HEK293 (cell line): ENCODE measurements at regions not wholly inside any gene's neighbourhood (a gene's known extent, or its start where the extent isn't known, plus 50 kb on each side); places are given as distances from the start of the nearest gene placed in this dataset.
A peak's percentile ranks its signal among the peaks of the same experiment; 100 is the strongest.
"Not testable (repeated sequence)": the region's sequence is repeated elsewhere in the genome, so short reads cannot be mapped to it uniquely, and the experiment has no call there.

Source experiments
- CTCF ChIA-PET: fragments of 350-600 bp; formaldehyde crosslinking; extraction: SDS; loops from one replicate; lab custom pipeline; 2021; ENCODE audit warnings: antibody characterized with exemption; lab: Yijun Ruan, JAX
- POLR2A ChIA-PET: fragments of 300-600 bp; formaldehyde crosslinking; extraction: SDS; loops from one replicate; lab custom pipeline; 2020; ENCODE audit warnings: antibody characterized with exemption, inconsistent platforms; lab: Yijun Ruan, JAX
- H3K27ac ChIP-seq: fragments of 200-500 bp; sonication (Bioruptor generic); 2 replicates; pipeline ENCODE4 v1.5.1; 2014; ENCODE audit warnings: low read depth, low read length, control low read depth, inconsistent platforms; ENCODE audit errors: extremely low read depth
- H3K36me3 ChIP-seq, 2 experiments: fragments of 200-500 bp in 1 of 2; sonication (Bioruptor generic) in 1 of 2; 1 replicate in 1 of 2; 2 replicates in 1 of 2; pipeline ENCODE4 v1.5.1; 2014 to 2017; ENCODE audit warnings: inconsistent platforms in 2 of 2, low read length in 2 of 2; ENCODE audit not compliant: control insufficient read depth in 2 of 2, insufficient read depth in 1 of 2
- H3K4me1 ChIP-seq: fragments of 200-500 bp; sonication (Bioruptor generic); 2 replicates; pipeline ENCODE4 v1.5.1; 2014; ENCODE audit warnings: mild to moderate bottlenecking, low read length, inconsistent platforms; ENCODE audit not compliant: control insufficient read depth, insufficient read depth
- H3K4me3 ChIP-seq: 2 replicates; pipeline ENCODE4 v1.5.1; 2011; ENCODE audit warnings: low read depth, mild to moderate bottlenecking, control low read depth, low read length, moderate library complexity
- H3K9me3 ChIP-seq: fragments of 200-500 bp; sonication (Bioruptor generic); 2 replicates; pipeline ENCODE4 v1.5.1; 2014; ENCODE audit warnings: low read depth, low read length, inconsistent platforms; ENCODE audit not compliant: control insufficient read depth, insufficient read depth
- GLIS1 ChIP-seq: fragments of 450-650 bp; formaldehyde crosslinking; IDR thresholded peaks from 2 replicates; pipeline ENCODE4 v1.5.1; 2016; ENCODE audit warnings: missing biosample characterization, missing genetic modification characterization
- GLIS2 ChIP-seq: fragments of 450-650 bp; formaldehyde crosslinking; IDR thresholded peaks from 2 replicates; pipeline ENCODE4 v1.5.1; 2016; ENCODE audit warnings: missing biosample characterization, missing genetic modification characterization
- MEIS1 ChIP-seq: sonication (generic); formaldehyde crosslinking; IDR thresholded peaks from 2 replicates; pipeline ENCODE4 v1.8.1; 2022; ENCODE audit warnings: missing genetic modification reagents, mild to moderate bottlenecking, borderline replicate concordance
- PRDM2 ChIP-seq: fragments of 450-650 bp; formaldehyde crosslinking; IDR thresholded peaks from 2 replicates; pipeline ENCODE4 v1.5.1; 2016; ENCODE audit warnings: missing biosample characterization, missing genetic modification characterization, borderline replicate concordance
- REST ChIP-seq: fragments of 450-650 bp; formaldehyde crosslinking; IDR thresholded peaks from 2 replicates; pipeline ENCODE4 v1.5.1; 2016; ENCODE audit warnings: missing biosample characterization, missing genetic modification characterization
- ZFHX2 ChIP-seq: fragments of 450-650 bp; formaldehyde crosslinking; conservative IDR thresholded peaks from 2 replicates; pipeline ENCODE4 v1.5.1; 2016; ENCODE audit warnings: missing biosample characterization, missing genetic modification characterization
- ZNF146 ChIP-seq: fragments of 450-650 bp; formaldehyde crosslinking; IDR thresholded peaks from 2 replicates; pipeline ENCODE4 v1.5.1; 2016; ENCODE audit warnings: missing biosample characterization, missing genetic modification characterization
- ZNF169 ChIP-seq: fragments of 450-650 bp; formaldehyde crosslinking; IDR thresholded peaks from 2 replicates; pipeline ENCODE4 v1.5.1; 2016; ENCODE audit warnings: missing biosample characterization, missing genetic modification characterization
- ZNF398 ChIP-seq: fragments of 450-650 bp; formaldehyde crosslinking; IDR thresholded peaks from 2 replicates; pipeline ENCODE4 v1.5.1; 2017; ENCODE audit warnings: missing biosample characterization, missing genetic modification characterization
- ZNF404 ChIP-seq: fragments of 450-650 bp; formaldehyde crosslinking; IDR thresholded peaks from 2 replicates; pipeline ENCODE4 v1.5.1; 2017; ENCODE audit warnings: missing biosample characterization, missing genetic modification characterization
- ZNF488 ChIP-seq: fragments of 450-650 bp; formaldehyde crosslinking; IDR thresholded peaks from 2 replicates; pipeline ENCODE4 v1.5.1; 2016; ENCODE audit warnings: missing biosample characterization, missing genetic modification characterization
- ZNF600 ChIP-seq: fragments of 450-650 bp; formaldehyde crosslinking; IDR thresholded peaks from 2 replicates; pipeline ENCODE4 v1.5.1; 2016; ENCODE audit warnings: missing biosample characterization, missing genetic modification characterization
- ZNF654 ChIP-seq: fragments of 450-650 bp; formaldehyde crosslinking; IDR thresholded peaks from 2 replicates; pipeline ENCODE4 v1.5.1; 2016; ENCODE audit warnings: low read depth, missing biosample characterization, missing genetic modification characterization
- ZNF776 ChIP-seq: fragments of 450-650 bp; formaldehyde crosslinking; IDR thresholded peaks from 2 replicates; pipeline ENCODE4 v1.5.0; 2017; ENCODE audit warnings: missing biosample characterization, missing genetic modification characterization, borderline replicate concordance

- no peak for TF ChIP-seq REST (tag by site-specific recombination)
- no peak for TF ChIP-seq ZNF404 (tag by site-specific recombination)
These were observed 379.1 kb upstream of the CCL2 start (continued) for GRCh38 chr17:33875973-33876372.

GRCh38 chr17:33882273-33882672 is 372.8 kb upstream of the CCL2 start:
- POLR2A ChIA-PET, CTCF ChIA-PET, H3K27ac ChIP-seq, H3K4me1 ChIP-seq, H3K9me3 ChIP-seq, H3K36me3 ChIP-seq, H3K4me3 ChIP-seq: not testable (repeated sequence)

- H3K4me3 ChIP-seq, CTCF ChIA-PET, POLR2A ChIA-PET: not testable (repeated sequence)
These were observed 372.4 kb upstream of the CCL2 start for GRCh38 chr17:33882677-33883076.

GRCh38 chr17:33888455-33888854 is 366.6 kb upstream of the CCL2 start:
- H3K9me3 ChIP-seq, result no peaks in the 10 kb centered on the region
- ChIA-PET POLR2A (no interaction called here), CTCF (no interaction called here)
- H3K36me3 ChIP-seq, result no peaks in the 10 kb centered on the region
- TF ChIP-seq GLIS2 (tag by site-specific recombination) (0 out of 2 replicates have a peak, but pooled peaks have one; percentile 45), ZFHX2 (tag by site-specific recombination) (0 out of 2 replicates have a peak, but pooled peaks have one; percentile 30), GLIS1 (tag by site-specific recombination) (peak; percentile 28; the same call in 1 of the 2 replicates), ZNF776 (no peak), ZNF600 (tag by site-specific recombination) (no peak), ZNF169 (no peak)
- H3K4me3 ChIP-seq, result no peak overlapping the region
- peaks cover 7% of the 10 kb centered on the region for H3K4me1 ChIP-seq
- no peak overlapping the region for H3K27ac ChIP-seq

More at GRCh38 chr17:33882677-33883076, 372.4 kb upstream of the CCL2 start:
- TF ChIP-seq ZNF146 (tag by site-specific recombination), result peak; percentile 64; the same call in 1 of the 2 replicates
- not testable (repeated sequence) for H3K27ac ChIP-seq, H3K4me1 ChIP-seq, H3K9me3 ChIP-seq, H3K36me3 ChIP-seq

- Histone ChIP-seq H3K4me3 (no peak overlapping the region), H3K4me1 (peaks cover 7% of the 10 kb centered on the region), H3K9me3 (no peaks in the 10 kb centered on the region), H3K27ac (no peak overlapping the region), H3K36me3 (no peaks in the 10 kb centered on the region)
- ChIA-PET POLR2A (no interaction called here), CTCF (interaction anchor here (1.1 kb wide), 1 partner anchor 282 kb away, joined by 3 read pairs; no protein-coding TSS in a partner anchor)
- no peak for TF ChIP-seq PRDM2 (tag by site-specific recombination)
- no peak for TF ChIP-seq ZNF398 (tag by site-specific recombination)
- no peak for TF ChIP-seq MEIS1 (CRISPR knock-in tag)
- TF ChIP-seq ZNF776, result no peak
- TF ChIP-seq ZNF169, result no peak
- TF ChIP-seq ZNF488 (tag by site-specific recombination), result no peak
- no peak for TF ChIP-seq ZNF654 (tag by site-specific recombination)
These were observed 366.0 kb upstream of the CCL2 start for GRCh38 chr17:33889040-33889439.
